Left ventricle myocardium inferior (tissue), 1 donor: ENCODE measurements at regions not wholly inside any gene's neighbourhood (a gene's known extent, or its start where the extent isn't known, plus 50 kb on each side); places are given as distances from the start of the nearest gene placed in this dataset.

Experiments
- DNase-seq: peaks from one replicate; pipeline ENCODE4 v3.0.0-alpha.2; 2020
- H3K27ac ChIP-seq: fragments of 200-600 bp; replicated peaks from 2 replicates; pipeline ENCODE4 v1.8.0; 2021
- H3K27me3 ChIP-seq: fragments of 200-600 bp; 2 replicates; pipeline ENCODE4 v1.8.0; 2021; ENCODE audit warnings: low read depth
- H3K36me3 ChIP-seq: fragments of 200-600 bp; 2 replicates; pipeline ENCODE4 v1.8.0; 2021
- H3K4me1 ChIP-seq: fragments of 200-600 bp; 2 replicates; pipeline ENCODE4 v1.8.0; 2021
- H3K4me3 ChIP-seq: fragments of 200-600 bp; 2 replicates; pipeline ENCODE4 v1.8.0; 2021; ENCODE audit warnings: mild to moderate bottlenecking, moderate library complexity
- H3K9me3 ChIP-seq: fragments of 200-600 bp; replicated peaks from 2 replicates; pipeline ENCODE4 v1.8.0; 2021
- CTCF ChIP-seq: fragments of 200-600 bp; IDR thresholded peaks from 2 replicates; pipeline ENCODE4 v1.8.0; 2021; ENCODE audit warnings: antibody characterized with exemption, mild to moderate bottlenecking, borderline replicate concordance
- intact Hi-C: fragments of 100-400 bp; cut with micrococcal nuclease; formaldehyde crosslinking; loops from one replicate; pipeline ENCODE4 v1.11.0; 2022
- donor health status: DM: no; HTN: yes; CAD: no; lungs with severe emphysema.

- Histone ChIP-seq H3K9me3 (no peaks in the 10 kb centered on the region), H3K27ac (no peak overlapping the region), H3K4me1 (peaks cover 29% of the 10 kb centered on the region), H3K27me3 (no peaks in the 10 kb centered on the region), H3K4me3 (no peak overlapping the region), H3K36me3 (no peaks in the 10 kb centered on the region)
- TF ChIP-seq CTCF = no peak
- no peak for DNase-seq
- intact Hi-C loops = no loop called here
These were observed 118.5 kb upstream of the NGF start for GRCh38 chr1:115456441-115456961.

GRCh38 chr1:115454837-115455511 is 116.9 kb upstream of the NGF start:
- TF ChIP-seq CTCF = no peak
- no peaks in the 10 kb centered on the region for H3K9me3 ChIP-seq
- no peaks in the 10 kb centered on the region for H3K27me3 ChIP-seq
- peaks cover 29% of the 10 kb centered on the region for H3K4me1 ChIP-seq
- no peak overlapping the region for H3K27ac ChIP-seq
- intact Hi-C loops = no loop called here
- no peaks in the 10 kb centered on the region for H3K36me3 ChIP-seq
- H3K4me3 ChIP-seq = no peak overlapping the region
- DNase-seq = peak; percentile 69

- H3K9me3 ChIP-seq = no peaks in the 10 kb centered on the region
- intact Hi-C loops = no loop called here
- no peaks in the 10 kb centered on the region for H3K27me3 ChIP-seq
- no peaks in the 10 kb centered on the region for H3K36me3 ChIP-seq
- no peak overlapping the region for H3K4me3 ChIP-seq
- no peak for DNase-seq
- no peak for TF ChIP-seq CTCF
- no peak overlapping the region for H3K27ac ChIP-seq
- peaks cover 32% of the 10 kb centered on the region for H3K4me1 ChIP-seq
These were observed 115.6 kb upstream of the NGF start for GRCh38 chr1:115453666-115454065.

- no peak for TF ChIP-seq CTCF
- Histone ChIP-seq H3K9me3 (no peaks in the 10 kb centered on the region), H3K4me1 (peaks cover 40% of the 10 kb centered on the region), H3K36me3 (no peaks in the 10 kb centered on the region), H3K27me3 (no peaks in the 10 kb centered on the region), H3K4me3 (no peak overlapping the region), H3K27ac (no peak overlapping the region)
- intact Hi-C loops = no loop called here
- DNase-seq = no peak
These were observed 114.7 kb upstream of the NGF start for GRCh38 chr1:115452600-115453329.

- no peak overlapping the region for H3K27ac ChIP-seq
- no peak for DNase-seq
- no peaks in the 10 kb centered on the region for H3K9me3 ChIP-seq
- no peaks in the 10 kb centered on the region for H3K27me3 ChIP-seq
- H3K36me3 ChIP-seq = no peaks in the 10 kb centered on the region
- H3K4me1 ChIP-seq = peaks cover 25% of the 10 kb centered on the region
- H3K4me3 ChIP-seq = no peak overlapping the region
- no peak for TF ChIP-seq CTCF
- intact Hi-C loops = no loop called here
These were observed 112.5 kb upstream of the NGF start for GRCh38 chr1:115450501-115451040.
